Colonic mucosa (tissue), 4 donors: ENCODE measurements at regions not wholly inside any gene's neighbourhood (a gene's known extent, or its start where the extent isn't known, plus 50 kb on each side); places are given as distances from the start of the nearest gene placed in this dataset.

Experiments
- DNase-seq: peaks from one replicate; pipeline ENCODE4 v3.0.0-alpha.2; 2020
- H3K27ac ChIP-seq: fragments of 200-600 bp; one replicate; pipeline ENCODE4 v1.8.0; 2021
- H3K27me3 ChIP-seq: fragments of 200-600 bp; one replicate; pipeline ENCODE4 v1.8.0; 2021
- H3K36me3 ChIP-seq: fragments of 200-600 bp; one replicate; pipeline ENCODE4 v1.8.0; 2021
- H3K4me1 ChIP-seq: fragments of 200-600 bp; one replicate; pipeline ENCODE4 v1.8.0; 2021; ENCODE audit warnings: mild to moderate bottlenecking
- H3K4me3 ChIP-seq: fragments of 200-600 bp; one replicate; pipeline ENCODE4 v1.8.0; 2021
- H3K9ac ChIP-seq, 2 donors: one replicate each; pipeline ENCODE4 v1.7.0; 2013; ENCODE audit warnings: control low read depth in 2 of 2, low read depth in 2 of 2, low read length in 2 of 2
- H3K9me3 ChIP-seq: fragments of 200-600 bp; one replicate; pipeline ENCODE4 v1.8.0; 2021
- CTCF ChIP-seq: fragments of 200-600 bp; IDR thresholded peaks from one replicate; pipeline ENCODE4 v1.8.0; 2022; ENCODE audit warnings: antibody characterized with exemption, mild to moderate bottlenecking
- intact Hi-C: fragments of 100-400 bp; cut with DNase I; formaldehyde crosslinking; loops from one replicate; pipeline ENCODE4 v1.14.1; 2022
- donor health status: healthy.
- donor health status: DM: no; HTN: no; CAD: no.
- donor health status: DM: no; HTN: no; CAD: no.

GRCh38 chr5:17428176-17428800, 69.7 kb upstream of the TAF11L2 start:
- Histone ChIP-seq H3K9ac (no peak overlapping the region), H3K27ac (no peak overlapping the region), H3K4me1 (no peaks in the 10 kb centered on the region), H3K36me3 (no peaks in the 10 kb centered on the region), H3K9me3 (no peaks in the 10 kb centered on the region), H3K27me3 (no peaks in the 10 kb centered on the region), H3K4me3 (no peak overlapping the region)
- intact Hi-C loops = no loop called here
- no peak for DNase-seq
- TF ChIP-seq CTCF = no peak

DNA sequence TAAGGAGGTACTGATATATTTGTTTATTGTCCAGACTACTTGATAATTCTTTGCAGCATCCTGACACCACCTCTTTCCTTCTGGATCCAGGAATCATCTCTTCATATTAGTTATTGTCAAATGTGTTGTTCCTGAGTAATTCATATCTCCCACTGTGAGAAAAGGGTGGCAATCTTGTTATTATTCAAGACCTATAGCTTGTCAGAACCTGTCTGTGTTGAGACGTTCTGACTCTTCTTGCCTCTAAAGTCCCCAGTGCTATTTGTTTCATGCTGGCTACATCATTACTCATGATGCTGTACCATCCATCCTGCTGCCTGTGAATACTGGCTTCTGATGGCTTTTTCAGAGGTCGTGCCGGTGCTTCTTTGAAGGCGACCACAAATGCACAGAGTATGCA, 68.7 kb upstream of the TAF11L2 start:
- Histone ChIP-seq H3K4me3 (no peak overlapping the region), H3K9me3 (no peaks in the 10 kb centered on the region), H3K9ac (no peak overlapping the region), H3K36me3 (no peaks in the 10 kb centered on the region), H3K27ac (no peak overlapping the region), H3K27me3 (no peaks in the 10 kb centered on the region), H3K4me1 (no peaks in the 10 kb centered on the region)
- no peak for TF ChIP-seq CTCF
- DNase-seq = no peak
- intact Hi-C loops = no loop called here

DNA sequence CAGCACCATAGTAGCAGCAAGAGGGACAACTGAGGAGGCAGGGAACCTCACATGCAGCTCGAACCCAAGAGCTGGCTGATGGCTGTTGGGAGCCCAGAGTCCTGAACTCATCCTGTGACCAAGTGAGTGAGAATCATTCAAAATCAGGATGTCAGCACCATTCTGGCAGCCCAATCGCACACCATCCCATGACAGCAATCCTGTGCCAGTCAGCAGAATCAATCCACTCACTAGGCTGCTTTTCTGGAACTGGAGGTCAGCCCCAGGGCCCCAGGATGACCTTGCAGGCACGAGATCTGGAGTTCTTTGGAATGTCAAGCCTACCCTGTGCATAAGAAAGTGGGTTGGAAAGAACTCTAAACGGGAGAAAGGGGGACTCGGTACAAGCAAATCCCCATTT, 67.8 kb upstream of the TAF11L2 start:
- intact Hi-C loops = no loop called here
- H3K27ac ChIP-seq = no peak overlapping the region
- no peak overlapping the region for H3K4me3 ChIP-seq
- no peaks in the 10 kb centered on the region for H3K9me3 ChIP-seq
- no peak overlapping the region for H3K9ac ChIP-seq
- no peaks in the 10 kb centered on the region for H3K4me1 ChIP-seq
- H3K27me3 ChIP-seq = no peaks in the 10 kb centered on the region
- no peaks in the 10 kb centered on the region for H3K36me3 ChIP-seq
- no peak for DNase-seq
- no peak for TF ChIP-seq CTCF

DNA sequence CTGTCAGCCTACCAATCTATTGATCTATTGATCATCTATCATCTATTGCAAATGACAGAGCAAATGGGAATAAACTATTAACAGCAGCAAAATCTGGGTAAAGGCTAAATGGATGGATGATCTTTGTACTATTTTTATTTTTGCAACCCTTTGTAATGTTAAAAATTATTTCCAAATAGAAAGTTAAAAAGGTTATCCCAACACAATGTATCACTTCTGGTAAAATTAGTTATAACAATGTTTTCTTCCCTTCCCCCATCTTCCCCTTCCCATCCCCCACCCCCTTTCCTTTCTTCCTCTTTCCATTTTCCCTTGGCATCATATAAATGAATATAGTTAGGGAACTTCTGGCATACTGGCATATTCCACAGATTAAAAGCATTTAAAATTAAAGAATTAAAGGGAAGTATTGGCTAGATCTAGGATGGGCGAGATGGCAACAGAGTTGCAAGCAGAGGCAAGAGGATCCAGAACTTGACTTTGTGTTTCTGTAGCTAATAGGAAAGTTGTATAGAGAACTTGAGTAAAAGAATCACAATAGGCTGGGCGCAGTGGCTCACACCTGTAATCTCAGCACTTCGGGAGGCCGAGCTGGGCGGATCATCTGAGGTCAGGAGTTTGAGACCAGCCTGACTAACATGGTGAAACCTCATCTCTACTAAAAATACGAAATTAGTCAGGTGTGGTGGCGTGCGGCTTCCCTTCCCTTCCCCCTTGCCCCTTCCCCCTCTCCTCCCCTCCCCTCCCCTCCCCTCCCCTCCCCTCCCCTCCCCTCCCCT, 66.6 kb upstream of the TAF11L2 start:
- Histone ChIP-seq H3K36me3 (no peaks in the 10 kb centered on the region), H3K27ac (no peak overlapping the region), H3K9ac (no peak overlapping the region), H3K27me3 (no peaks in the 10 kb centered on the region), H3K9me3 (no peaks in the 10 kb centered on the region), H3K4me1 (peaks cover 4% of the 10 kb centered on the region), H3K4me3 (no peak overlapping the region)
- intact Hi-C loops = no loop called here
- no peak for TF ChIP-seq CTCF
- DNase-seq = no peak

GRCh38 chr5:17432569-17432968, 65.5 kb upstream of the TAF11L2 start:
- Histone ChIP-seq H3K36me3 (no peaks in the 10 kb centered on the region), H3K27ac (no peak overlapping the region), H3K27me3 (no peaks in the 10 kb centered on the region), H3K4me1 (peaks cover 4% of the 10 kb centered on the region), H3K4me3 (no peak overlapping the region), H3K9ac (no peak overlapping the region), H3K9me3 (no peaks in the 10 kb centered on the region)
- DNase-seq = no peak
- TF ChIP-seq CTCF = no peak
- intact Hi-C loops = no loop called here
